ENCODE measurements at regions not wholly inside any gene's neighbourhood (a gene's known extent, or its start where the extent isn't known, plus 50 kb on each side); places are given as distances from the start of the nearest gene placed in this dataset.

DNA sequence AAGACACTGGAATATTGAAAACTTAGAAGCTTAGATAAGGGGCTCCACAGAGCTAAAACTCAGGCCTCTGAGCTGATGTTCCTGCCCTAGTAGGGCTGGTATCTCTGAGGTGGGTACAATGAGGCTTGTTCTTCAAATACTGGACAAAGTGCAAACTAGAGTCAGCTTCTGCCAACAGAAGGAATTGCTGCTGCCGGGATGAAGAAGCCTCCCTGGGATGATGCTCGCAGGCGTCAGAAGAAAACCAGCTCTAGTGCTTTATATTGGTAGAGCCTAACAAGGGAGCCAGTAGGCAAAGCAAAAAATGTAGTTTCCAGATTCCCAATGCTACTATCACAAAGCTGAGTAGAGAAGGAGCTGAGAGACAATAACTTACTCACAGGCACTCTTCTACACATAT lies 118.1 kb downstream of the FOXI3 start:
- DNase-seq, result no peak
- intact Hi-C loops (cut with DNase I), result no loop called here
- H3K27me3 ChIP-seq, result no peaks in the 10 kb centered on the region
- no peaks in the 10 kb centered on the region for H3K9me3 ChIP-seq
- 73 to 96% (median 87%) methylated on average over 3 of the region's 3 CpGs for WGBS, 3 donors
- H3K4me3 ChIP-seq, result no peak overlapping the region
- H3K36me3 ChIP-seq, result no peaks in the 10 kb centered on the region
- H3K4me1 ChIP-seq (ENCODE audit: insufficient read depth), result no peaks in the 10 kb centered on the region
- TF ChIP-seq POLR2A (IDR thresholded peaks at IDR 0.05) (no peak), EP300 (IDR thresholded peaks at IDR 0.05) (no peak)
- TF ChIP-seq, protein P1, sequence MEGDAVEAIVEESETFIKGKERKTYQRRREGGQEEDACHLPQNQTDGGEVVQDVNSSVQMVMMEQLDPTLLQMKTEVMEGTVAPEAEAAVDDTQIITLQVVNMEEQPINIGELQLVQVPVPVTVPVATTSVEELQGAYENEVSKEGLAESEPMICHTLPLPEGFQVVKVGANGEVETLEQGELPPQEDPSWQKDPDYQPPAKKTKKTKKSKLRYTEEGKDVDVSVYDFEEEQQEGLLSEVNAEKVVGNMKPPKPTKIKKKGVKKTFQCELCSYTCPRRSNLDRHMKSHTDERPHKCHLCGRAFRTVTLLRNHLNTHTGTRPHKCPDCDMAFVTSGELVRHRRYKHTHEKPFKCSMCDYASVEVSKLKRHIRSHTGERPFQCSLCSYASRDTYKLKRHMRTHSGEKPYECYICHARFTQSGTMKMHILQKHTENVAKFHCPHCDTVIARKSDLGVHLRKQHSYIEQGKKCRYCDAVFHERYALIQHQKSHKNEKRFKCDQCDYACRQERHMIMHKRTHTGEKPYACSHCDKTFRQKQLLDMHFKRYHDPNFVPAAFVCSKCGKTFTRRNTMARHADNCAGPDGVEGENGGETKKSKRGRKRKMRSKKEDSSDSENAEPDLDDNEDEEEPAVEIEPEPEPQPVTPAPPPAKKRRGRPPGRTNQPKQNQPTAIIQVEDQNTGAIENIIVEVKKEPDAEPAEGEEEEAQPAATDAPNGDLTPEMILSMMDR (IDR thresholded peaks at IDR 0.05), result no peak
- H3K27ac ChIP-seq, result no peak overlapping the region

DNA sequence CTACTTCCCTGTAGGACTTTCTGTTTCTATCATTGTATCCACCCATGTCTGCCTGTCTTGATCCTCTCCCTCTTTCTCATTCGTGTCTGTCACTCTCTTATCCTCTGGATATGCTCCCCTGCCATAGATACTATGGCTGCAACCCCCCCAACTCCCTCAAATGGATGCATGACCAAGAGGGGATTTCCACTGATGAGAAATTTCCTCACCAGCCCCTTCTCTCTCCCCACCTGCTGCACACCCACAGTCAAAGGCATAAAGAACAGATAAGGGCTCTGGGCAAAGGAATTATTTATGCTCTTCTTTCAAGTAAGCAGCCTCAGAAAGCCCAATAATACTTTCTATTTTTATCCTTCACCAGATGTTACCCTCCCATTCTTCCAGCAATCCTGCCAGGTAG lies 121.3 kb downstream of the FOXI3 start:
- Histone ChIP-seq H3K27ac (no peak overlapping the region), H3K9me3 (no peaks in the 10 kb centered on the region), H3K4me3 (no peak overlapping the region), H3K36me3 (no peaks in the 10 kb centered on the region), H3K27me3 (no peaks in the 10 kb centered on the region), H3K4me1 (ENCODE audit: insufficient read depth) (no peaks in the 10 kb centered on the region)
- TF ChIP-seq EP300 (IDR thresholded peaks at IDR 0.05) (no peak), POLR2A (IDR thresholded peaks at IDR 0.05) (no peak)
- TF ChIP-seq, protein P1 (IDR thresholded peaks at IDR 0.05), result no peak
- no peak for DNase-seq
- 50 to 59% (median 51%) methylated on average over 1 of the region's 1 CpG for WGBS, 3 donors
- intact Hi-C loops (cut with DNase I), result no loop called here

DNA sequence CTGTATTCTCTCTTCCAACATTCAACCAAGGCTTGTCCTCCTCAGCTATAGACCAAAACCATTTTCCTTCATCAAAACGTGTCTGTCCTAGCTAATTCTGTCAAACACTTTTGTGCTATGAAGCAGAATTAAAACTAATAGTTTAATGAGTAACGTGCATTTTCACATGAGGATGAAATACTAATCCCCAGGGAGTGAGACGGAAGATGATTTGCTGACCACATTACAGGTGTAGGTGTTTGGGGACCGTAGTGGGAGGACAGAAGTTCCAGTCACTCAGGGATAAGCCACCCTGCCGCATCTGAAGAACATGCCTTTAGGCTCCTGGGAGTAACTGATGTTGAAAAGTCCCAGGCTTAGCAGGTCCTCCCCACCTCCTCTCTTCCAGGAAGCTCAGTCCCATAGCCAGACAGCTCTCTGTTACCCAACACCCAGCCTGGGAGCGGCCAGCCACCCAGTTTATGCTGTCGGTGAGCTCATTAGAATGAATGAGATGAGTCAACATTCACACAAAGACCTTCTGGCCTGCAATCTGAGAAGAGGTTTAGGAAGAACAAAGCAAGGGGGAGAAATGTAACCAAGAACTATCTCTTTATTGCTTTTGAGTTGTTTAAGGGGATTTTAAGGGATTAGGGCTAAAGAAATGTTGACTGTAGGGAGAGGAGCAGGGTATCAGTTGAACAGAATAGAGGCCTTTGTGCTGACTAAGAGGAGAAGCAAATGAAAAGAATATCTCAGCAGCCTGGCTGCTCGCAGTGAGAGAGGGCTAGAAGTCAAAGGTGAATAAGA lies 122.5 kb downstream of the FOXI3 start:
- H3K36me3 ChIP-seq, result no peaks in the 10 kb centered on the region
- H3K27me3 ChIP-seq, result no peaks in the 10 kb centered on the region
- no peak overlapping the region for H3K27ac ChIP-seq
- H3K9me3 ChIP-seq, result no peaks in the 10 kb centered on the region
- 47 to 53% (median 51%) methylated on average over 8 of the region's 8 CpGs for WGBS, 3 donors
- DNase-seq, result no peak
- TF ChIP-seq EP300 (IDR thresholded peaks at IDR 0.05) (no peak), POLR2A (IDR thresholded peaks at IDR 0.05) (no peak)
- TF ChIP-seq, protein P1 (IDR thresholded peaks at IDR 0.05), result no peak
- intact Hi-C loops (cut with DNase I), result no loop called here
- H3K4me3 ChIP-seq, result no peak overlapping the region
- H3K4me1 ChIP-seq (ENCODE audit: insufficient read depth), result no peaks in the 10 kb centered on the region

DNA sequence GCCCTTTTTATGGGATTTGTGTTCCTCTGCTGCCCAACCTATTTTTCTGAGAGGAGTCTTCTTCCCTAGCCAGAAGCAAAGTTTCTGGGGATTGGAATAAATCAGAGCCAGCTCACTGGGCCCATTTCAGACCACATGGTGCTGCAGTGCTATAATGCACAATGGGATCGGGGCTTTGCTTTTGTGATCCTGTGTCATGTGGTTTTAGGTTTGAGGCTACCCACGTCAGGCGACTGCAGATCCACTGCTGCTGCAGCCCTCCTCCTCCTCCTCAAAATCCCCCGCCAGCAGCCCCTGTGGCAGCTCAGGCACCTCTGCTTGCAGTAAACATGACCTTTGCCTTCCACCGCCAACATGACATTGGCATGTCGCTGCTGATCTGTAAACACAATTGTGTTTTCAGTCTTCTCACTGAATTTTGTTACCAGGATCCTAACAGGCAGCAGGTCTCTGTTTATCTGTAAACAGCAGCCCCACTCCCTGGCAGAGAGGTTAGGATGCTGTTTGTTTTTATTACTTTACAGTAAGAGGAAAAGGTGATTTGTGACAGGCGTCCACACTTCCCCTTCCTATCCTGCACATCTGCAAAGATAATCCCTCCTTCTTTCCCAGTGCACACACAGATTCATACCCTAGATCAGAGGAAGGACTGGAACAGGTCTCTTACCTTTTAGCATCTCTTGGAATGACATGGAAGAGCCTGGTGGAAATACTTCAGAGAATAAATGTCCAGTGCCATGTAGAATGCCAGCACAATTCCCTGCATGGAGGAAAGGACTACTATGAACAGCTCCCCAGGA lies 130.8 kb downstream of the FOXI3 start:
- intact Hi-C loops (cut with DNase I), result no loop called here
- H3K9me3 ChIP-seq, result no peaks in the 10 kb centered on the region
- no peak for DNase-seq
- H3K27me3 ChIP-seq, result no peaks in the 10 kb centered on the region
- no peak overlapping the region for H3K27ac ChIP-seq
- no peaks in the 10 kb centered on the region for H3K4me1 ChIP-seq (ENCODE audit: insufficient read depth)
- 29 to 30% (median 30%) methylated on average over 7 of the region's 7 CpGs for WGBS, 3 donors
- H3K4me3 ChIP-seq, result no peak overlapping the region
- no peak for TF ChIP-seq EP300 (IDR thresholded peaks at IDR 0.05)
- TF ChIP-seq, protein P1 (IDR thresholded peaks at IDR 0.05), result no peak
- no peaks in the 10 kb centered on the region for H3K36me3 ChIP-seq

Data from ovary (tissue), 7 donors.